ENCODE measurements at regions not wholly inside any gene's neighbourhood (a gene's known extent, or its start where the extent isn't known, plus 50 kb on each side); places are given as distances from the start of the nearest gene placed in this dataset.
"Not testable (repeated sequence)": the region's sequence is repeated elsewhere in the genome, so short reads cannot be mapped to it uniquely, and the experiment has no call there.

DNA sequence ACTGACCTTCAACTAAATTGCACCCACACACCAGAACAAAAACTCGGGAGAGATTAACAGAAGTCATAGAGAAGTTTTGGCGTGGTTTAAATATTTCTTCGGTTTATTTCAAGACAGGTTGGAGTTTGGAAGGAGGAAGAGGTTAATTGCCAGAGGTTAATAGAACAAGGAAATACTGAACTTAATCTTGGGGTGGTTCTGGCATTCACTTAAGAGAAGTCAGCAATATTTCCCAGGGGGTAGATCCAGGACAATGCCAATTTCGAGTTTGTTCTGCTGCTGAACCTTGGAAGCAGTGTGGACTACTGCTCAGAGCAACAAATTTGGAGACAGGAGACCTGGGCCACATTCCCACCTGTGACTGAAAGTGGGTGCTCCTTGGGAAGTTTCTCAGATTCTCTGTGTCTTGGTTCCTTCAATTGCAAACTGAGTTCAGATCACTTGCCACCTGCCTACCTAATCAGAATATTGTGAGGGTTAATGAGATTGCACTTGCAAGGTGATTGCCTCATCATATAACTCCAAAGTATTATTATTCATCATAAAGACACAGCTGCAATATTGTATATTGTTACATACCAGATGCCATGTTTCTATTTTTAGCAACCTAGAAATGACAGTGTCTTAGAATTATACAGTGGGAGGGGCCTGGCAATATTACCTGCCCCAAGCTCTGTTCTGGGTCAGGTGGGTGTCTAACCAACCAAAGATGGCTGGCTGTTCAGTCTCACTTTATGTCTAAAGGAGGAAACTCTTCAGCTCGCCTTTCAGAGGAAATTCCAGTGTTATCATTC is 217.4 kb downstream of the CDCA7 start:
- TF ChIP-seq, protein P1, sequence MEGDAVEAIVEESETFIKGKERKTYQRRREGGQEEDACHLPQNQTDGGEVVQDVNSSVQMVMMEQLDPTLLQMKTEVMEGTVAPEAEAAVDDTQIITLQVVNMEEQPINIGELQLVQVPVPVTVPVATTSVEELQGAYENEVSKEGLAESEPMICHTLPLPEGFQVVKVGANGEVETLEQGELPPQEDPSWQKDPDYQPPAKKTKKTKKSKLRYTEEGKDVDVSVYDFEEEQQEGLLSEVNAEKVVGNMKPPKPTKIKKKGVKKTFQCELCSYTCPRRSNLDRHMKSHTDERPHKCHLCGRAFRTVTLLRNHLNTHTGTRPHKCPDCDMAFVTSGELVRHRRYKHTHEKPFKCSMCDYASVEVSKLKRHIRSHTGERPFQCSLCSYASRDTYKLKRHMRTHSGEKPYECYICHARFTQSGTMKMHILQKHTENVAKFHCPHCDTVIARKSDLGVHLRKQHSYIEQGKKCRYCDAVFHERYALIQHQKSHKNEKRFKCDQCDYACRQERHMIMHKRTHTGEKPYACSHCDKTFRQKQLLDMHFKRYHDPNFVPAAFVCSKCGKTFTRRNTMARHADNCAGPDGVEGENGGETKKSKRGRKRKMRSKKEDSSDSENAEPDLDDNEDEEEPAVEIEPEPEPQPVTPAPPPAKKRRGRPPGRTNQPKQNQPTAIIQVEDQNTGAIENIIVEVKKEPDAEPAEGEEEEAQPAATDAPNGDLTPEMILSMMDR (IDR thresholded peaks at IDR 0.05; ENCODE audit: insufficient read depth, low read length, poor library complexity, severe bottlenecking), result no peak
- DNase-seq (ENCODE audit: low read depth), result no peak
- Histone ChIP-seq H3K36me3 (ENCODE audit: control insufficient read depth, insufficient read depth, low read length) (no peaks in the 10 kb centered on the region), H3K4me3 (ENCODE audit: low read depth, low read length) (no peak overlapping the region), H3K27me3 (ENCODE audit: control insufficient read depth, insufficient read depth, low read length) (no peaks in the 10 kb centered on the region)

DNA sequence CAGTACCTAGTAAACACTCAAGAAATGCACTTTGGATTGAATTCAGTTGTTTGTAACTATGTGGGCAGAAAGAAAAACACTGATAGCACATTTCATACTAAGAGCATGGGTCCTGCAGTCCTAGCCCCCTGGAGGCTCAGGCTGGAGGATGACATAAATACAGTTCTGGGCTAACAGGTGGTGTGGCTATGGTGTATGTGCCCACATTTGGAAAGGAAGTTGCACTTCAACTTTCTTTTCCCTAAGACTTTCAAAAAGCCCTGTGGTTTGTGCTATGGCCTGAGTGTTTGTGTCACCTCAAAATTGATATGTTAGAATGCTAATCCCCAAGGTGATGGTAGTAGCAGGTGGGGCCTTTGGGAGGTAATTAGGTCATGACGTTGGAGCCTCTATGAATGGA is 218.2 kb downstream of the CDCA7 start:
- TF ChIP-seq, protein P1 (IDR thresholded peaks at IDR 0.05; ENCODE audit: insufficient read depth, low read length, poor library complexity, severe bottlenecking), result no peak
- Histone ChIP-seq H3K27me3 (ENCODE audit: control insufficient read depth, insufficient read depth, low read length) (no peaks in the 10 kb centered on the region), H3K36me3 (ENCODE audit: control insufficient read depth, insufficient read depth, low read length) (no peaks in the 10 kb centered on the region), H3K4me3 (ENCODE audit: low read depth, low read length) (no peak overlapping the region)
- DNase-seq (ENCODE audit: low read depth), result no peak

DNA sequence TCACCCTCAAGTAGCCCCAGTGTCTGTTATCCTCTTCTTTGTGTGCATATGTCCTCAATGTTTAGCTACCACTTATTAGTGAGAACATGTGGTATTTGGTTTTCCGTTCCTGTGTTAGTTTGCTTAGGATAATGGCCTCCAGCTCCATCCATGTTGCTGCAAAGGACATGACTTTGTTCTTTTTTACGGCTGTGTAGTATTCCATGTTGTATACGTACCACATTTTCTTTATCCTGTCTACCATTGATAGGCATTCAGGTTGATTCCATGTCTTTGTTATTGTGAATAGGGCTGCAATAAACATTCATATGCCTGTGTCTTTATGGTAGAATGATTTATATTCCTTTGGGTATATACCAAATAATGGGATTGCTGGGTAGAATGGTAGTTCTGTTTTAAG is 219.1 kb downstream of the CDCA7 start:
- not testable (repeated sequence) for H3K36me3 ChIP-seq (ENCODE audit: control insufficient read depth, insufficient read depth, low read length); DNase-seq (ENCODE audit: low read depth); H3K4me3 ChIP-seq (ENCODE audit: low read depth, low read length); H3K27me3 ChIP-seq (ENCODE audit: control insufficient read depth, insufficient read depth, low read length)

DNA sequence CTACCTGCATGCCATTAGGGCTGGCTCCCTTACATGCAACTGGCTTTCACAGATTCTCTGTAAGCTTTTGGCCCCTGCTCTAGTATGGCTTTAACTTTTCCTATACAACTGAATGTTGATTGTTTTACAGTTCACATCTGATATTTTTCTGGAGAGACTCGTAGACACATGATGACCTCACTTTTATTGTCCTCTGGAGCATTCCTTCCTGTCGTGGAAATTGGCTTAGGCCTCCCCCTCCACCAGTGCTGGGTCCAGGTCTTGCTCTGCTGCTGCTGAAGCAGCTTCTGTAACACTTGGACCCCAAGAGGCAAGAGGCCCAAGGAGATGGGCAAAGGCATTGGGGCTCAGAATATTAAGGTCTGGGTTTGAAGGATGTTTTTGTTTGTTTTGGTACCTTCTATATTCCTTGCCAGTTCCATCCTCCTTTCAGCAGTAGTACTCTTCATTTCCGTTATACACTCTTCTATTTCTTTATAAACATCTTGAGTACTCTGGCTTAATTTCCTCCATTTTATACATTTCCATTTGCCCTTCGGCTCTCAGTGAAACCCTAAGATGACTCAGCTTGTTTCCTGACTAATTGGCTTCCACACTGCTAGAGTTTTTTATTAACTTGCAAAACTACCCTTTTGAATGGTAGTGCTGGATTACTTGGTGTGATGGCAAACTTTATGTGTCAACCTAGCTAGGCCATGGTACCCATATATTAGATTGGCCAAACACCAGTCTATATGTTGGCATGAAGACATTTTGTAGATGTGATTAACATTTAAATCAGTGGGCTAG is 219.8 kb downstream of the CDCA7 start:
- Histone ChIP-seq H3K4me3 (ENCODE audit: low read depth, low read length) (no peak overlapping the region), H3K27me3 (ENCODE audit: control insufficient read depth, insufficient read depth, low read length) (no peaks in the 10 kb centered on the region), H3K36me3 (ENCODE audit: control insufficient read depth, insufficient read depth, low read length) (no peaks in the 10 kb centered on the region)
- DNase-seq (ENCODE audit: low read depth), result no peak
- TF ChIP-seq, protein P1 (IDR thresholded peaks at IDR 0.05; ENCODE audit: insufficient read depth, low read length, poor library complexity, severe bottlenecking), result no peak

DNA sequence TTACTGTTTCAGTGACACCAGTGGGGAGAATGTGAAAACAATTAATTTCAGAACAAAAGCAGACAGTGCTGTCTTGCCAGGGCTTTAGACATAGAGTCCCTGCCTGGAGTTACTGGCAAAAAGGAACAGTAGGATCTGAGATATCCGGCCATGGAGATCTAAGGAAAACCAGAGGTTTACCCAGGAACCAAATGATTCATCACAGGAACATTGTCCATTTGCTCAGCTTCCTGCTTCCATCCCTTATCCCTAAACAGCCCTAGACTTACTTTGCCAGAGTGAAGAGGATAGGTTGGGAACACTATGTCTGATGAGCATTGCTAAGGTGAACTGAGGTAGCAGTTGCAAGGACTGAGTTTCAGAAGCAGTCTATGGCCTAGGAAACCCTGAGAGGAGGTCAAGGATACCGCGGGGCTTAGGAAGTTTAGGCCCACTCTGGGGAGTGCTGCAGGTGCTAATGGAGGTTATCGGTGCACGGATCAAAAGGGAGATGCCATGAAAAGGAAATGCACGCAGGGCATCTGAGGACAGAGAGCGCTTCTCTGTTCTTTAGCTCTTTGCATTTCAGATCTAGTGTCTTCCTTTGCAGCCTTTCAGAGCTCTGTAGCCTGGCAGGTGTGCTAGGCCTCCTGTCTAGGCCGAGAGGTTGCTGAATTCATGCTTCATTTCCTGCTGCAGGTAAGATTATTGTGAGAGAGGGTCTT is 223.9 kb downstream of the CDCA7 start:
- DNase-seq (ENCODE audit: low read depth), result no peak
- Histone ChIP-seq H3K36me3 (ENCODE audit: control insufficient read depth, insufficient read depth, low read length) (no peaks in the 10 kb centered on the region), H3K4me3 (ENCODE audit: low read depth, low read length) (no peak overlapping the region), H3K27me3 (ENCODE audit: control insufficient read depth, insufficient read depth, low read length) (no peaks in the 10 kb centered on the region)
- TF ChIP-seq, protein P1 (IDR thresholded peaks at IDR 0.05; ENCODE audit: insufficient read depth, low read length, poor library complexity, severe bottlenecking), result no peak

DNA sequence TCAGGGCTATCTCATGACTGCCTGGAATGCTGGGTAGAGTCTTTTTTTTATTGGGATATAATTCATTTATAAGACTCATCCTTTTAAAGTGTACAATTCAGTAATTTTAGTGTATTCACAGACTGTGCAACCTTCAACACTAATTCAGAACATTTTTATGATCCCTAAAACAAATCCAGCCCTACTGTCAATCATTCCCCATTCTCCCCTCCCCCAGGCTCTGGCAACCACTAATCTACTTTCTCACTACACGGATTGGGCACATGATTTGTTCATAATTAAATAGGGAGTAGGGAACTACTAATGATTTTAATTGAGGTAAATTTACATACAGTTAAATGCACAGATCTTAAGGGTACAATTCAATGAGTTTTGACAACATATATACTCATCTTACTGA is 225.7 kb downstream of the CDCA7 start:
- H3K36me3 ChIP-seq (ENCODE audit: control insufficient read depth, insufficient read depth, low read length), result no peaks in the 10 kb centered on the region
- no peak overlapping the region for H3K4me3 ChIP-seq (ENCODE audit: low read depth, low read length)

More for the DNA sequence above, 225.7 kb downstream of the CDCA7 start:
- TF ChIP-seq, protein P1 (IDR thresholded peaks at IDR 0.05; ENCODE audit: insufficient read depth, low read length, poor library complexity, severe bottlenecking), result no peak
- H3K27me3 ChIP-seq (ENCODE audit: control insufficient read depth, insufficient read depth, low read length), result no peaks in the 10 kb centered on the region
- DNase-seq (ENCODE audit: low read depth), result no peak
